SKM-1 treated with dmso at 0.1 percent for 144 hours (cell line): ENCODE measurements at regions not wholly inside any gene's neighbourhood (a gene's known extent, or its start where the extent isn't known, plus 50 kb on each side); places are given as distances from the start of the nearest gene placed in this dataset.

Source experiments
- DNase-seq: peaks from one replicate; lab custom pipeline; 2025; ENCODE audit not compliant: unreplicated experiment; lab: John Stamatoyannopoulos, UW

GRCh38 chr6:93970684-93971083 lies 551.3 kb upstream of the EPHA7 start:
- DNase-seq, result no peak

- DNase-seq, result no peak
Observed at GRCh38 chr6:93968126-93968525, 548.8 kb upstream of the EPHA7 start.

- DNase-seq, result no peak
Observed at GRCh38 chr6:93964926-93965325, 545.6 kb upstream of the EPHA7 start.

GRCh38 chr6:93964321-93964720 lies 545.0 kb upstream of the EPHA7 start:
- DNase-seq, result no peak

- no peak for DNase-seq
Observed at GRCh38 chr6:93962566-93962965, 543.2 kb upstream of the EPHA7 start.

GRCh38 chr6:93954584-93954983 lies 535.2 kb upstream of the EPHA7 start:
- no peak for DNase-seq

GRCh38 chr6:93943661-93944060 lies 524.3 kb upstream of the EPHA7 start:
- no peak for DNase-seq

- no peak for DNase-seq
Observed at GRCh38 chr6:93940381-93940780, 521.0 kb upstream of the EPHA7 start.

- DNase-seq, result no peak
Observed at GRCh38 chr6:93932175-93932574, 512.8 kb upstream of the EPHA7 start.

- no peak for DNase-seq
Observed at GRCh38 chr6:93927731-93928130, 508.4 kb upstream of the EPHA7 start.

- DNase-seq, result no peak
Observed at GRCh38 chr6:93919365-93919764, 500.0 kb upstream of the EPHA7 start.

GRCh38 chr6:93918258-93918657 lies 498.9 kb upstream of the EPHA7 start:
- DNase-seq, result no peak

GRCh38 chr6:93917216-93917615 lies 497.9 kb upstream of the EPHA7 start:
- DNase-seq, result no peak

- DNase-seq, result no peak
Observed at GRCh38 chr6:93916716-93917115, 497.4 kb upstream of the EPHA7 start.

- DNase-seq, result no peak
Observed at GRCh38 chr6:93915961-93916360, 496.6 kb upstream of the EPHA7 start.

- no peak for DNase-seq
Observed at GRCh38 chr6:93902517-93902916, 483.2 kb upstream of the EPHA7 start.

- DNase-seq, result no peak
Observed at GRCh38 chr6:93900142-93900541, 480.8 kb upstream of the EPHA7 start.

GRCh38 chr6:93896081-93896480 lies 476.7 kb upstream of the EPHA7 start:
- no peak for DNase-seq

GRCh38 chr6:93894521-93894920 lies 475.2 kb upstream of the EPHA7 start:
- no peak for DNase-seq

- no peak for DNase-seq
Observed at GRCh38 chr6:93889713-93890112, 470.4 kb upstream of the EPHA7 start.

GRCh38 chr6:93886416-93886815 lies 467.1 kb upstream of the EPHA7 start:
- DNase-seq, result no peak

- DNase-seq, result no peak
Observed at GRCh38 chr6:93859971-93860370, 440.6 kb upstream of the EPHA7 start.

- DNase-seq, result no peak
Observed at GRCh38 chr6:93858213-93858612, 438.9 kb upstream of the EPHA7 start.

- no peak for DNase-seq
Observed at GRCh38 chr6:93849857-93850256, 430.5 kb upstream of the EPHA7 start.
